A673 (cell line): ENCODE measurements at regions not wholly inside any gene's neighbourhood (a gene's known extent, or its start where the extent isn't known, plus 50 kb on each side); places are given as distances from the start of the nearest gene placed in this dataset.

Experiments used
- BruUV-seq: library from RNA; stranded (reverse); fragments of 400-500 nt; replicated peaks from 2 replicates; lab custom pipeline; 2021; lab: Mats Ljungman, UMichigan
- CTCF ChIA-PET: fragments of 300-600 bp; sonication (Branson Sonifier 250); formaldehyde crosslinking; loops from one replicate; lab custom pipeline; 2022; ENCODE audit warnings: antibody characterized with exemption; lab: Charles Lee
- POLR2A ChIA-PET: fragments of 300-600 bp; sonication (Branson Sonifier 250); formaldehyde crosslinking; loops from one replicate; lab custom pipeline; 2022; ENCODE audit warnings: antibody characterized with exemption; ENCODE audit not compliant: low non-redundant PET; lab: Charles Lee
- DNase-seq: peaks from one replicate; pipeline ENCODE4 v3.0.0-alpha.2; 2015; ENCODE audit warnings: low spot score
- H3K27ac ChIP-seq: fragments of 200-600 bp; sonication (generic); 2 replicates; pipeline ENCODE4 v1.5.1; 2016; ENCODE audit warnings: mixed run types, low read depth, mild to moderate bottlenecking, mixed read lengths, antibody characterized with exemption, low read length; ENCODE audit not compliant: poor library complexity, severe bottlenecking
- H3K27me3 ChIP-seq: fragments of 200-600 bp; sonication (generic); replicated peaks from 2 replicates; pipeline ENCODE4 v1.6.1; 2017; ENCODE audit warnings: mixed run types, low read depth, mild to moderate bottlenecking, mixed read lengths, antibody characterized with exemption, low read length; ENCODE audit not compliant: insufficient read depth, poor library complexity
- H3K36me3 ChIP-seq: fragments of 200-600 bp; sonication (generic); 2 replicates; pipeline ENCODE4 v1.6.1; 2016; ENCODE audit warnings: mixed run types, mild to moderate bottlenecking, mixed read lengths, antibody characterized with exemption, low read length; ENCODE audit not compliant: insufficient read depth, poor library complexity, severe bottlenecking
- H3K4me1 ChIP-seq: fragments of 200-600 bp; sonication (generic); 2 replicates; pipeline ENCODE4 v1.6.1; 2017; ENCODE audit warnings: mixed run types, mild to moderate bottlenecking, mixed read lengths, antibody characterized with exemption, low read length; ENCODE audit not compliant: insufficient read depth, poor library complexity, severe bottlenecking
- H3K4me3 ChIP-seq: fragments of 200-600 bp; sonication (generic); 2 replicates; pipeline ENCODE4 v1.5.1; 2016; ENCODE audit warnings: low read depth, mixed run types, mild to moderate bottlenecking, mixed read lengths, low read length; ENCODE audit not compliant: poor library complexity, severe bottlenecking
- H3K9me3 ChIP-seq: fragments of 200-600 bp; sonication (generic); 2 replicates; pipeline ENCODE4 v1.6.1; 2016; ENCODE audit warnings: mixed run types, low read depth, mild to moderate bottlenecking, mixed read lengths, antibody characterized with exemption, low read length; ENCODE audit not compliant: poor library complexity, severe bottlenecking
- CTCF ChIP-seq: fragments of 300-800, 200-600 bp; sonication (generic); conservative IDR thresholded peaks from 2 replicates; pipeline ENCODE4 v1.5.1; 2017; ENCODE audit warnings: low read depth, mild to moderate bottlenecking, antibody characterized with exemption, low read length, moderate library complexity, mixed read lengths
- EZH2 ChIP-seq: fragments of 200-600 bp; sonication (generic); IDR thresholded peaks from 2 replicates; pipeline ENCODE4 v1.6.1; 2017; ENCODE audit warnings: borderline replicate concordance, low read depth, mild to moderate bottlenecking, mixed read lengths, antibody characterized with exemption, low read length; ENCODE audit not compliant: poor library complexity, severe bottlenecking
- intact Hi-C: fragments of 100-400 bp; cut with micrococcal nuclease; formaldehyde crosslinking; loops from one replicate; pipeline ENCODE4 v1.10.0; 2022; ENCODE audit not compliant: unreplicated experiment

DNA sequence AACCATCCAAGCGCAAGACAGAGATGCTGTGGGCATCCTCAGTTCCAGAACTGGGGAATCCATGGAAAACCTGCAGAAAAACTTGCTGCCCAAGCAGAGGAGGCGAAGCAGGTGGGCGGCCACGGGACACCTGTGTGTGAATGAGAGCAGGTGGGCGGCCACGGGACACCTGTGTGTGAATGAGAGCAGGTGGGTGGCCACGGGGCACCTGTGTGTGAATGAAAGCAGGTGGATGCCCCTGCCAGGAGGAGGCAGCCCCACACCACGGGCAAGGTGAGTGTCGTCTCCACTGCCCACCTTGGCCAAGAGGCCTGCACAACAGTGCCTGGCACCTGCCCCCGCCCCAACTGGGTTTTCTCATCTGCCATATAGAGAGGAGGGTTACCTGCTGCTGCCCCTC, 59.2 kb downstream of the GSC start:
- no peak overlapping the region for H3K27ac ChIP-seq
- H3K36me3 ChIP-seq, result no peaks in the 10 kb centered on the region
- no peaks in the 10 kb centered on the region for H3K4me1 ChIP-seq
- BruUV-seq, result no TSS peak
- TF ChIP-seq CTCF, result no peak
- no peak for TF ChIP-seq EZH2
- no peaks in the 10 kb centered on the region for H3K27me3 ChIP-seq
- H3K4me3 ChIP-seq, result no peak overlapping the region
- CTCF ChIA-PET, result no interaction called here
- DNase-seq, result no peak
- H3K9me3 ChIP-seq, result no peaks in the 10 kb centered on the region
- POLR2A ChIA-PET, result no interaction called here
- intact Hi-C loops, result no loop called here

DNA sequence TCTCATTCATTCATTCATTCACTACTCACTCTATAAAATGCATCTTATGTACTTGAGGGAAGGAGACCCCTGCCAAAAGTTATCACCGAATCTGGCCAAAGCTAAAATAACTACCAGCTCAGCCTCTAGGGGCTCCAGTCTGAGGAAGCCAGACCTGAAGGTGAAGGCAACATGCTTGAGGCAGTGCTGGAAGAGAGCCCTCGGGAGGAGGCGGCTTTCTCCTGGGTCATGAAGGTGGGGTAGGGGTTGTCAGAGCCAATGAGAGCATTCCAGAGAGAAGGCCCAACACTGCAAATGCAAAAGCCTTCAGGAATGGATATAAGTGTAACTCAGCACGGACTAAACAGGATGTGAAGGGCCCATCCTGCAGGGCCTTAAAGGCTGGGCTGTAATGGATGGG, 62.4 kb downstream of the GSC start:
- BruUV-seq, result no TSS peak
- Histone ChIP-seq H3K27ac (no peak overlapping the region), H3K4me3 (no peak overlapping the region), H3K9me3 (no peaks in the 10 kb centered on the region), H3K36me3 (no peaks in the 10 kb centered on the region), H3K4me1 (no peaks in the 10 kb centered on the region), H3K27me3 (no peaks in the 10 kb centered on the region)
- CTCF ChIA-PET, result no interaction called here
- no peak for DNase-seq
- intact Hi-C loops, result no loop called here
- POLR2A ChIA-PET, result no interaction called here
- TF ChIP-seq CTCF, result peak; percentile 23; the same call in 1 of the 2 replicates
- TF ChIP-seq EZH2, result no peak

DNA sequence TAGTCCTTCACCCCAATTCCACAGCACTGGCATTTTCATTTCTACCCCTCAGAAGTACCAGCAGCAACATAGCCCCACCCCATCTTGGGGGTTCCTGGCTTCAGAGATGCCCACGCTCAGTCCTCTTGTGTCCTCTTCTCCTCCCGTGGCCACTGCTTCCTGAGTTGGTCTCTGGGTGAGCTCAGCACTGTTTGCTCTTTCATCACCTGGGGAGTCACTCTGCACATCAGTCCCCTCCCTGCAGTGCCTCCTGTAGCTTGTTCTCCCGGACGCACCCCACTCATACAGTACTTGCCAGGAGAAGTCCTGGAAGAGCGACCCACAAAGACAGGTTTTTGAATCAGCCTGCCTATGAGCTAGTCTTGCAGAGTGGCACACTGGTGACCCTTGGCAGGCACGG, 63.8 kb downstream of the GSC start:
- Histone ChIP-seq H3K27ac (no peak overlapping the region), H3K4me1 (no peaks in the 10 kb centered on the region), H3K9me3 (no peaks in the 10 kb centered on the region), H3K27me3 (no peaks in the 10 kb centered on the region), H3K4me3 (no peak overlapping the region), H3K36me3 (no peaks in the 10 kb centered on the region)
- intact Hi-C loops, result no loop called here
- CTCF ChIA-PET, result no interaction called here
- DNase-seq, result no peak
- POLR2A ChIA-PET, result no interaction called here
- no TSS peak for BruUV-seq
- TF ChIP-seq EZH2 (no peak), CTCF (no peak)
